Mucosa of stomach (tissue), 1 donor: ENCODE measurements at regions not wholly inside any gene's neighbourhood (a gene's known extent, or its start where the extent isn't known, plus 50 kb on each side); places are given as distances from the start of the nearest gene placed in this dataset.

Experiments
- H3K27me3 ChIP-seq: one replicate; pipeline ENCODE4 v1.7.0; 2013; ENCODE audit warnings: mild to moderate bottlenecking, low read length; ENCODE audit not compliant: control insufficient read depth, insufficient read depth
- H3K36me3 ChIP-seq: one replicate; pipeline ENCODE4 v1.7.0; 2013; ENCODE audit warnings: low read length; ENCODE audit not compliant: control insufficient read depth, insufficient read depth
- H3K4me1 ChIP-seq: one replicate; pipeline ENCODE4 v1.7.0; 2013; ENCODE audit warnings: mild to moderate bottlenecking, low read length; ENCODE audit not compliant: control insufficient read depth, insufficient read depth
- H3K4me3 ChIP-seq: one replicate; pipeline ENCODE4 v1.7.0; 2013; ENCODE audit warnings: low read length
- H3K9ac ChIP-seq: one replicate; pipeline ENCODE4 v1.7.0; 2013; ENCODE audit warnings: mild to moderate bottlenecking, low read length, moderate library complexity
- H3K9me3 ChIP-seq: one replicate; pipeline ENCODE4 v1.7.0; 2013; ENCODE audit warnings: mild to moderate bottlenecking, low read length, moderate library complexity; ENCODE audit not compliant: control insufficient read depth
- donor health status: Pancreatic carcinoma.

GRCh38 chr3:13242364-13242737 is 169.1 kb upstream of the IQSEC1 start:
- no peaks in the 10 kb centered on the region for H3K9me3 ChIP-seq
- no peak overlapping the region for H3K9ac ChIP-seq
- H3K36me3 ChIP-seq = no peaks in the 10 kb centered on the region
- H3K27me3 ChIP-seq = no peaks in the 10 kb centered on the region
- H3K4me1 ChIP-seq = no peaks in the 10 kb centered on the region
- H3K4me3 ChIP-seq = no peak overlapping the region

GRCh38 chr3:13241621-13242363 is 168.6 kb upstream of the IQSEC1 start:
- Histone ChIP-seq H3K36me3 (no peaks in the 10 kb centered on the region), H3K4me1 (no peaks in the 10 kb centered on the region), H3K4me3 (no peak overlapping the region), H3K27me3 (no peaks in the 10 kb centered on the region), H3K9ac (no peak overlapping the region), H3K9me3 (no peaks in the 10 kb centered on the region)

GRCh38 chr3:13240928-13241618 is 167.8 kb upstream of the IQSEC1 start:
- no peaks in the 10 kb centered on the region for H3K4me1 ChIP-seq
- H3K36me3 ChIP-seq = no peaks in the 10 kb centered on the region
- H3K9ac ChIP-seq = no peak overlapping the region
- H3K27me3 ChIP-seq = no peaks in the 10 kb centered on the region
- no peak overlapping the region for H3K4me3 ChIP-seq
- H3K9me3 ChIP-seq = no peaks in the 10 kb centered on the region

- H3K9ac ChIP-seq = no peak overlapping the region
- H3K9me3 ChIP-seq = no peaks in the 10 kb centered on the region
- H3K4me1 ChIP-seq = peaks cover 9% of the 10 kb centered on the region
- no peaks in the 10 kb centered on the region for H3K36me3 ChIP-seq
- no peak overlapping the region for H3K4me3 ChIP-seq
- H3K27me3 ChIP-seq = peaks cover 9% of the 10 kb centered on the region
These were observed 166.2 kb upstream of the IQSEC1 start for GRCh38 chr3:13239467-13239760.

- no peak overlapping the region for H3K9ac ChIP-seq
- H3K4me3 ChIP-seq = no peak overlapping the region
- peaks cover 9% of the 10 kb centered on the region for H3K27me3 ChIP-seq
- H3K4me1 ChIP-seq = peaks cover 14% of the 10 kb centered on the region
- no peaks in the 10 kb centered on the region for H3K36me3 ChIP-seq
- H3K9me3 ChIP-seq = no peaks in the 10 kb centered on the region
These were observed 165.6 kb upstream of the IQSEC1 start for GRCh38 chr3:13238687-13239466.

- H3K27me3 ChIP-seq = peaks cover 14% of the 10 kb centered on the region
- peaks cover 14% of the 10 kb centered on the region for H3K4me1 ChIP-seq
- no peak overlapping the region for H3K4me3 ChIP-seq
- no peaks in the 10 kb centered on the region for H3K9me3 ChIP-seq
- no peaks in the 10 kb centered on the region for H3K36me3 ChIP-seq
- no peak overlapping the region for H3K9ac ChIP-seq
These were observed 164.7 kb upstream of the IQSEC1 start for GRCh38 chr3:13237776-13238490.

- Histone ChIP-seq H3K4me1 (peaks cover 14% of the 10 kb centered on the region), H3K9me3 (no peaks in the 10 kb centered on the region), H3K27me3 (peaks cover 14% of the 10 kb centered on the region), H3K36me3 (no peaks in the 10 kb centered on the region), H3K9ac (no peak overlapping the region), H3K4me3 (no peak overlapping the region)
These were observed 163.4 kb upstream of the IQSEC1 start for GRCh38 chr3:13236557-13237173.

- H3K27me3 ChIP-seq = peaks cover 14% of the 10 kb centered on the region
- no peaks in the 10 kb centered on the region for H3K36me3 ChIP-seq
- H3K4me3 ChIP-seq = no peak overlapping the region
- no peaks in the 10 kb centered on the region for H3K9me3 ChIP-seq
- peaks cover 14% of the 10 kb centered on the region for H3K4me1 ChIP-seq
- no peak overlapping the region for H3K9ac ChIP-seq
These were observed 162.7 kb upstream of the IQSEC1 start for GRCh38 chr3:13235897-13236296.

- Histone ChIP-seq H3K9ac (no peak overlapping the region), H3K4me1 (peaks cover 14% of the 10 kb centered on the region), H3K27me3 (peaks cover 14% of the 10 kb centered on the region), H3K4me3 (no peak overlapping the region), H3K9me3 (no peaks in the 10 kb centered on the region), H3K36me3 (no peaks in the 10 kb centered on the region)
These were observed 161.8 kb upstream of the IQSEC1 start for GRCh38 chr3:13235079-13235478.

- H3K27me3 ChIP-seq = peaks cover 14% of the 10 kb centered on the region
- H3K36me3 ChIP-seq = no peaks in the 10 kb centered on the region
- peaks cover 14% of the 10 kb centered on the region for H3K4me1 ChIP-seq
- H3K4me3 ChIP-seq = no peak overlapping the region
- H3K9ac ChIP-seq = no peak overlapping the region
- H3K9me3 ChIP-seq = no peaks in the 10 kb centered on the region
These were observed 161.4 kb upstream of the IQSEC1 start for GRCh38 chr3:13234666-13235065.

- Histone ChIP-seq H3K4me1 (peaks cover 14% of the 10 kb centered on the region), H3K27me3 (peaks cover 14% of the 10 kb centered on the region), H3K36me3 (no peaks in the 10 kb centered on the region), H3K9me3 (no peaks in the 10 kb centered on the region), H3K9ac (peak overlapping the region; percentile 1), H3K4me3 (peak overlapping the region; percentile 12)
These were observed 160.6 kb upstream of the IQSEC1 start for GRCh38 chr3:13233487-13234485.
